CD8-positive, alpha-beta memory T cell (primary cell): ENCODE measurements at regions not wholly inside any gene's neighbourhood (a gene's known extent, or its start where the extent isn't known, plus 50 kb on each side); places are given as distances from the start of the nearest gene placed in this dataset.
A peak's percentile ranks its signal among the peaks of the same experiment; 100 is the strongest.
"Not testable (repeated sequence)": the region's sequence is repeated elsewhere in the genome, so short reads cannot be mapped to it uniquely, and the experiment has no call there.

ENCODE experiments used
- CTCF ChIA-PET: fragments of 350-600 bp; sonication (Branson Sonifier 250); formaldehyde crosslinking; loops from one replicate; lab custom pipeline; 2021; ENCODE audit warnings: antibody characterized with exemption; lab: Charles Lee
- POLR2A ChIA-PET: fragments of 350-600 bp; sonication (Branson Sonifier 250); formaldehyde crosslinking; loops from one replicate; lab custom pipeline; 2021; ENCODE audit warnings: antibody characterized with exemption; lab: Charles Lee
- DNase-seq, 5 donors: peaks; one replicate each; pipeline versions ENCODE4 v3.0.0 to v3.0.0-alpha.2; 2020 to 2022; ENCODE audit warnings: mixed read lengths in 1 of 5
- H3K27ac ChIP-seq: one replicate; pipeline ENCODE4 v1.7.0; 2013; ENCODE audit warnings: low read depth, mild to moderate bottlenecking, low read length, moderate library complexity
- H3K27me3 ChIP-seq: 2 replicates; pipeline ENCODE4 v1.7.0; 2013; ENCODE audit warnings: low read length, mild to moderate bottlenecking; ENCODE audit not compliant: insufficient read depth, poor library complexity, severe bottlenecking
- H3K36me3 ChIP-seq: 2 replicates; pipeline ENCODE4 v1.7.0; 2013; ENCODE audit warnings: mild to moderate bottlenecking, low read length, moderate library complexity; ENCODE audit not compliant: insufficient read depth
- H3K4me1 ChIP-seq: 2 replicates; pipeline ENCODE4 v1.7.0; 2013; ENCODE audit warnings: mild to moderate bottlenecking, low read length, moderate library complexity; ENCODE audit not compliant: insufficient read depth
- H3K4me3 ChIP-seq: 2 replicates; pipeline ENCODE4 v1.7.0; 2013; ENCODE audit warnings: mild to moderate bottlenecking, low read length
- H3K9me3 ChIP-seq: 2 replicates; pipeline ENCODE4 v1.7.0; 2013; ENCODE audit warnings: mild to moderate bottlenecking, low read length
- H3K27ac Mint-ChIP-seq, 8 donors: one replicate each; pipeline ENCODE4 v1.8.0; 2020 to 2021; ENCODE audit warnings: mixed read lengths in 8 of 8, mild to moderate bottlenecking in 6 of 8, inconsistent platforms in 3 of 8, moderate library complexity in 3 of 8
- H3K27me3 Mint-ChIP-seq, 2 donors: one replicate each; pipeline ENCODE4 v1.8.0; 2020 to 2021; ENCODE audit warnings: mixed read lengths in 2 of 2, mild to moderate bottlenecking in 1 of 2, moderate library complexity in 1 of 2
- H3K36me3 Mint-ChIP-seq, 3 donors: one replicate each; pipeline ENCODE4 v1.8.0; 2020 to 2021; ENCODE audit warnings: mixed read lengths in 3 of 3, inconsistent platforms in 1 of 3, mild to moderate bottlenecking in 1 of 3
- H3K4me1 Mint-ChIP-seq, 3 donors: one replicate each; pipeline ENCODE4 v1.8.0; 2020 to 2021; ENCODE audit warnings: mixed read lengths in 3 of 3, inconsistent platforms in 1 of 3, mild to moderate bottlenecking in 1 of 3
- H3K4me3 Mint-ChIP-seq, 7 donors: one replicate each; pipeline ENCODE4 v1.8.0; 2020 to 2021; ENCODE audit warnings: mixed read lengths in 7 of 7, mild to moderate bottlenecking in 6 of 7, moderate library complexity in 4 of 7, inconsistent platforms in 2 of 7
- H3K9me3 Mint-ChIP-seq, 5 donors: one replicate each; pipeline ENCODE4 v1.8.0; 2020 to 2022; ENCODE audit warnings: mixed read lengths in 5 of 5, mild to moderate bottlenecking in 3 of 5, moderate library complexity in 2 of 5, inconsistent platforms in 1 of 5

- H3K9me3 Mint-ChIP-seq, H3K4me3 ChIP-seq, H3K4me1 ChIP-seq, H3K4me1 Mint-ChIP-seq, H3K27ac ChIP-seq, H3K9me3 ChIP-seq, DNase-seq, H3K27me3 Mint-ChIP-seq, POLR2A ChIA-PET, H3K4me3 Mint-ChIP-seq, CTCF ChIA-PET, H3K27me3 ChIP-seq, H3K36me3 ChIP-seq, H3K27ac Mint-ChIP-seq, H3K36me3 Mint-ChIP-seq: not testable (repeated sequence)
Measured at GRCh38 chr21:6140467-6141137, 4380.8 kb upstream of the TPTE start.

GRCh38 chr21:6141138-6141474 is 4380.3 kb upstream of the TPTE start:
- DNase-seq, H3K27ac Mint-ChIP-seq, CTCF ChIA-PET, POLR2A ChIA-PET, H3K36me3 Mint-ChIP-seq, H3K36me3 ChIP-seq, H3K4me1 ChIP-seq, H3K4me3 Mint-ChIP-seq, H3K27ac ChIP-seq, H3K4me1 Mint-ChIP-seq, H3K9me3 ChIP-seq, H3K4me3 ChIP-seq, H3K27me3 Mint-ChIP-seq, H3K9me3 Mint-ChIP-seq, H3K27me3 ChIP-seq: not testable (repeated sequence)

- H3K4me1 ChIP-seq, H3K9me3 Mint-ChIP-seq, H3K4me1 Mint-ChIP-seq, POLR2A ChIA-PET, H3K36me3 ChIP-seq, H3K4me3 ChIP-seq, H3K4me3 Mint-ChIP-seq, CTCF ChIA-PET, DNase-seq, H3K27ac Mint-ChIP-seq, H3K36me3 Mint-ChIP-seq, H3K27ac ChIP-seq, H3K27me3 ChIP-seq, H3K27me3 Mint-ChIP-seq, H3K9me3 ChIP-seq: not testable (repeated sequence)
Measured at GRCh38 chr21:6153154-6153553, 4368.2 kb upstream of the TPTE start.

- POLR2A ChIA-PET, H3K36me3 ChIP-seq, H3K4me1 ChIP-seq, H3K27me3 ChIP-seq, H3K27ac Mint-ChIP-seq, CTCF ChIA-PET, H3K36me3 Mint-ChIP-seq, H3K9me3 Mint-ChIP-seq, H3K27ac ChIP-seq, DNase-seq, H3K4me3 Mint-ChIP-seq, H3K9me3 ChIP-seq, H3K4me3 ChIP-seq, H3K27me3 Mint-ChIP-seq, H3K4me1 Mint-ChIP-seq: not testable (repeated sequence)
Measured at GRCh38 chr21:6154524-6155320, 4366.7 kb upstream of the TPTE start.

GRCh38 chr21:6156712-6157389 is 4364.5 kb upstream of the TPTE start:
- POLR2A ChIA-PET, H3K36me3 ChIP-seq, H3K27me3 ChIP-seq, H3K4me3 Mint-ChIP-seq, H3K36me3 Mint-ChIP-seq, DNase-seq, H3K4me1 Mint-ChIP-seq, CTCF ChIA-PET, H3K27ac ChIP-seq, H3K27me3 Mint-ChIP-seq, H3K9me3 Mint-ChIP-seq, H3K4me1 ChIP-seq, H3K27ac Mint-ChIP-seq, H3K9me3 ChIP-seq, H3K4me3 ChIP-seq: not testable (repeated sequence)

- H3K27ac Mint-ChIP-seq, H3K4me3 ChIP-seq, DNase-seq, H3K4me1 ChIP-seq, H3K36me3 ChIP-seq, H3K9me3 Mint-ChIP-seq, H3K27me3 Mint-ChIP-seq, H3K27me3 ChIP-seq, H3K27ac ChIP-seq, CTCF ChIA-PET, H3K4me3 Mint-ChIP-seq, H3K9me3 ChIP-seq, POLR2A ChIA-PET, H3K4me1 Mint-ChIP-seq, H3K36me3 Mint-ChIP-seq: not testable (repeated sequence)
Measured at GRCh38 chr21:6157515-6157914, 4363.9 kb upstream of the TPTE start.

GRCh38 chr21:6158171-6158570 is 4363.2 kb upstream of the TPTE start:
- H3K27me3 Mint-ChIP-seq, H3K4me1 ChIP-seq, H3K36me3 ChIP-seq, H3K4me3 ChIP-seq, H3K9me3 ChIP-seq, POLR2A ChIA-PET, H3K27me3 ChIP-seq, H3K4me1 Mint-ChIP-seq, CTCF ChIA-PET, H3K4me3 Mint-ChIP-seq, DNase-seq, H3K36me3 Mint-ChIP-seq, H3K27ac ChIP-seq, H3K9me3 Mint-ChIP-seq: not testable (repeated sequence)
- H3K27ac Mint-ChIP-seq: peak overlapping the region in 1 of 8 donors; percentile 77
